ENCODE measurements at regions not wholly inside any gene's neighbourhood (a gene's known extent, or its start where the extent isn't known, plus 50 kb on each side); places are given as distances from the start of the nearest gene placed in this dataset.

DNA sequence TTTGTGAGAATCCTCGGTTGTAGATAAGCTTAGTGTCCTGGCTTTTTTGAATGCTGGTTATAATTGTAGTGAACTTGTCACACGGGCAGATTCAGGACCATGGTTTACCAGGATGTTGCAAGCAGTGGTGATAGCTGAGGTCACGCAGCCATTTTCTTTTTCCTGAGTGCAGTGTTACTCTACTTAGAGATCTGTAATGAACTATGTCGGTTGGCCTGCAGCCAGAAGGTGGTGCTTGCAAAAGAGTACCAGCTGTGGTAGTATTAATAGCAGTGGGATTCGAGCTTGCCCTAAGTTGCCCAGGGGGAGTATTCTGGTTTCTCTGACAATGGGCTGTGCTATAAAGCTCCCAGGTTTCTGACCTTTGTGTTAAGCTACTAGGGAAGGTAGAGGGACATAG is 368.9 kb downstream of the SLITRK2 start:
- H3K56ac ChIP-seq (ENCODE audit: insufficient read length, low read depth, low read length), result no peak overlapping the region
- Mint-ChIP-seq H3K4me3 (no peak overlapping the region), H3K9me3 (peaks cover 68 to 73% of the 10 kb centered on the region in 2 experiments), H3K27me3 (ENCODE audit: low read depth) (no peaks in the 10 kb centered on the region), H3K4me1 (no peaks in the 10 kb centered on the region), H3K27ac (no peak overlapping the region), H3K36me3 (ENCODE audit: insufficient read depth in 1 of 3, low read depth in 3 of 3) (peaks cover 0 to under 1% (median 0%) of the 10 kb centered on the region in 3 experiments; a peak in 1 of 7 replicates)
- no peaks in the 10 kb centered on the region for H3K23me2 ChIP-seq (ENCODE audit: insufficient read length, low read depth, low read length, poor library complexity, severe bottlenecking)
- no peak overlapping the region for H2AFZ ChIP-seq (ENCODE audit: low read length)
- H3K27ac ChIP-seq (ENCODE audit: insufficient read length, low read depth, low read length), result no peak overlapping the region
- H3T11ph ChIP-seq (ENCODE audit: low read length), result no peak overlapping the region
- no peak overlapping the region for H3K18ac ChIP-seq (ENCODE audit: insufficient read length, low read depth, low read length)
- no peak overlapping the region for H3K14ac ChIP-seq (ENCODE audit: insufficient read depth, low read length)
- H2BK15ac ChIP-seq (ENCODE audit: low read depth, low read length), result no peak overlapping the region
- no peak overlapping the region for H2BK120ac ChIP-seq (ENCODE audit: low read depth, low read length, poor library complexity, severe bottlenecking)
- peaks cover 22% of the 10 kb centered on the region for H3K9me3 ChIP-seq (ENCODE audit: control insufficient read depth, low read depth, low read length)
- no peaks in the 10 kb centered on the region for H3K79me2 ChIP-seq (ENCODE audit: insufficient read depth, low read length)
- DNase-seq, result no peak
- no CpG with 5 or more reads among the region's 5 CpGs for WGBS (ENCODE audit: extremely low coverage, insufficient read length, low lambda C conversion rate)
- H2BK5ac ChIP-seq (ENCODE audit: insufficient read length, low read length), result no peak overlapping the region
- no peak overlapping the region for H4K91ac ChIP-seq (ENCODE audit: insufficient read length, low read depth, low read length)
- TF ChIP-seq, protein P1, sequence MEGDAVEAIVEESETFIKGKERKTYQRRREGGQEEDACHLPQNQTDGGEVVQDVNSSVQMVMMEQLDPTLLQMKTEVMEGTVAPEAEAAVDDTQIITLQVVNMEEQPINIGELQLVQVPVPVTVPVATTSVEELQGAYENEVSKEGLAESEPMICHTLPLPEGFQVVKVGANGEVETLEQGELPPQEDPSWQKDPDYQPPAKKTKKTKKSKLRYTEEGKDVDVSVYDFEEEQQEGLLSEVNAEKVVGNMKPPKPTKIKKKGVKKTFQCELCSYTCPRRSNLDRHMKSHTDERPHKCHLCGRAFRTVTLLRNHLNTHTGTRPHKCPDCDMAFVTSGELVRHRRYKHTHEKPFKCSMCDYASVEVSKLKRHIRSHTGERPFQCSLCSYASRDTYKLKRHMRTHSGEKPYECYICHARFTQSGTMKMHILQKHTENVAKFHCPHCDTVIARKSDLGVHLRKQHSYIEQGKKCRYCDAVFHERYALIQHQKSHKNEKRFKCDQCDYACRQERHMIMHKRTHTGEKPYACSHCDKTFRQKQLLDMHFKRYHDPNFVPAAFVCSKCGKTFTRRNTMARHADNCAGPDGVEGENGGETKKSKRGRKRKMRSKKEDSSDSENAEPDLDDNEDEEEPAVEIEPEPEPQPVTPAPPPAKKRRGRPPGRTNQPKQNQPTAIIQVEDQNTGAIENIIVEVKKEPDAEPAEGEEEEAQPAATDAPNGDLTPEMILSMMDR (conservative IDR thresholded peaks at IDR 0.05), result no peak
- H3K4ac ChIP-seq (ENCODE audit: low read depth, low read length), result no peak overlapping the region
- H3K4me1 ChIP-seq (ENCODE audit: insufficient read depth, low read length), result no peaks in the 10 kb centered on the region
- no peak overlapping the region for H2BK20ac ChIP-seq (ENCODE audit: low read depth, low read length, poor library complexity, severe bottlenecking)
- H3K79me1 ChIP-seq (ENCODE audit: insufficient read depth, low read depth, low read length, poor library complexity, severe bottlenecking), result no peaks in the 10 kb centered on the region
- no peak overlapping the region for H2BK12ac ChIP-seq (ENCODE audit: insufficient read length, low read depth, low read length)
- H4K5ac ChIP-seq (ENCODE audit: insufficient read length, low read depth, low read length), result no peak overlapping the region
- no peaks in the 10 kb centered on the region for H3K27me3 ChIP-seq (ENCODE audit: insufficient read depth, low read length)
- H4K20me1 ChIP-seq (ENCODE audit: control insufficient read depth, insufficient read depth, insufficient read length), result no peaks in the 10 kb centered on the region
- no peak overlapping the region for H3K23ac ChIP-seq (ENCODE audit: insufficient read length, low read depth, low read length)
- H4K8ac ChIP-seq (replicated peaks; ENCODE audit: insufficient read length, low read depth, low read length), result no peak overlapping the region
- no peak overlapping the region for H2AK5ac ChIP-seq (ENCODE audit: insufficient read length, low read length)
- H3K9ac ChIP-seq (ENCODE audit: extremely low read depth, insufficient read length, low read length), result no peak overlapping the region
- no peak overlapping the region for H3K4me2 ChIP-seq (ENCODE audit: insufficient read depth, insufficient read length, low read length)

Measured in H9 (cell line).